NCI-H2227 (cell line): ENCODE measurements at regions not wholly inside any gene's neighbourhood (a gene's known extent, or its start where the extent isn't known, plus 50 kb on each side); places are given as distances from the start of the nearest gene placed in this dataset.
"Not testable (repeated sequence)": the region's sequence is repeated elsewhere in the genome, so short reads cannot be mapped to it uniquely, and the experiment has no call there.

Experiments used
- DNase-seq: peaks from one replicate; lab custom pipeline; 2025; ENCODE audit not compliant: unreplicated experiment; lab: John Stamatoyannopoulos, UW

DNA sequence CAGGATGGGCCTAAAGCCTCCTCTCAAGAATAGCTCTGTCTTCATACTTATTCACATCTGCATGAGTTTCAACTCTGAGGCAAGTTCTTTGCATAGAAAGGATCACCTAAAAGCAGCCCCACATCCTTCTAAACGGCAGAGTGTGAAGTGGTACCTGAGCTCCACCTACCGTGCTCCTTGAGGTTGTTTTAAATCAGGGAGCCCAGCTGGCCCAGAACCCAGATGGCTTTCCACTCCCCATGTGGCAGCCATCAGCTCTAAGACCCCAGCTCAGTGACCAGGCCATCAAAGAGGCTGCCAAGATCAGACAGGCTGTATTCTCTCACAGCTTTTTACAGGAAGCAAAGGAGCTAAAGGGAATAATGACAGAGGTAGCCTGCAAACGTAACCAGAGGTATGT is 299.3 kb downstream of the RASEF start:
- peak; percentile 18 for DNase-seq

GRCh38 chr9:82764061-82764668 is 298.8 kb downstream of the RASEF start:
- no peak for DNase-seq

DNA sequence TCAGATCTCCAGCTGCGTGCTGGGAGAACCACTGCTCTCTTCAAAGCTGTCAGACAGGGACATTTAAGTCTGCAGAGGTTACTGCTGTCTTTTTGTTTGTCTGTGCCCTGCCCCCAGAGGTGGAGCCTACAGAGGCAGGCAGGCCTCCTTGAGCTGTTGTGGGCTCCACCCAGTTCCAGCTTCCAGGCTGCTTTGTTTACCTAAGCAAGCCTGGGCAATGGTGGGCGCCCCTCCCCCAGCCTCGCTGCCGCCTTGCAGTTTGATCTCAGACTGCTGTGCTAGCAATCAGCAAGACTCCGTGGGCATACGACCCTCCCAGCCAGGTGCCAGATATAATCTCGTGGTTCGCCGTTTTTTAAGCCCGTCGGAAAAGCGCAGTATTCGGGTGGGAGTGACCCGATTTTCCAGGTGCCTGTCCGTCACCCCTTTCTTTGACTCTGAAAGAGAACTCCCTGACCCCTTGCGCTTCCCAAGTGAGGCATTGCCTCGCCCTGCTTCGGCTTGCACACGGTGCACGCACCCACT is 288.2 kb downstream of the RASEF start:
- DNase-seq = not testable (repeated sequence)

DNA sequence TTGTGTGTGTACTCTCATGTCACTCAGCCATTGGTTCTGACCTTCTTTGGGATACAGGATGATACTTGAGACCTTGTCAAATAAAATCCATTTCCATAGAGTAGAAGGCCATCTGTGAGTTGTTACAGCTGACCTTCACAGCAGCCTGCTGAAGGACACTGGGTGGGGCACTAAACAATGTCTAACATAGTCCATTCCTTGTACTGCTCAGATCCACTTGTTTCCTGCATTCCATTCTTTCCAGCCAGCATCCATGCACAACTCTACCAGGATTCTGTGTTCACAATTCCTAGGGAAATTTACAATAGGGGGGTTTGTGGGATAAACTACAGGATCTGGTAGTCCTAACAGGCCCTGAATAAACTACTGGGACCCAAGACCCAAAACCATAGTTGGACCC is 286.4 kb downstream of the RASEF start:
- no peak for DNase-seq

DNA sequence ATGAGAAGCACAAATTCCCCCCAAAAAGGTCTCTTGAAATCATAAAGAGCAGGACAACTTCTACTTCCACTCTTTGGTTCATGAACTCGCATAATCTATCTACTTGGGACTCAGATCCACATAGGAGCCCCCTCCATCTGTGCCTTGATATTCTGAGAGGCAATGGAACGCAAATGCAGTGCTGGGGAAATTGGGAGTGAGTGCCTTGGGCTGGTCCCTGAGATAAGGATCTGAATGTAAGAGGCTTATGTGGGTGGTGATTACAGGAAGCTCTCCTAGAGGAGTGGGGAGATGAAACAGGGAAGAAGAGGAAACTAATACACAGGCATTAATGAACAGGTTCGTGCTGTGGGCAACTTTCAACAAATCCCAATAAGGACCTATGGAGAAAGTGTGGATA is 285.6 kb downstream of the RASEF start:
- no peak for DNase-seq

DNA sequence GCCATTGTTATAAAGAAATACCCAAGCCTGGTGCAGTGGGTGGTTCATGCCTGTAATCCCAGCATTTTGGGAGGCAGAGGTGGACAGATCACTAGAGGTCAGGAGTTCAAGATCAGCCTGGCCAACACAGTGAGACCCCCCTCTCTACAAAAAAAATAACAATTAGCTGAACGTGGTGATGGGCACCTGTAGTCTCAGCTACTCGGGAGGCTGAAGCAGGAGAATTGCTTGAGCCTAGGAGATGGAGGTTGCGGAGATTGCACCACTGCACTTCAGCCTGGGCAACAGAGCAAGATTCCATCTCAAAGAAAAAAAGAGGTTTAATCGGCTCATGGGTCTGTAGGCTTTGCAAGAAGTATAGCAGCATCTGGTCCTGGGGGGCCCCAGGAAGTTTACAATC is 284.0 kb downstream of the RASEF start:
- not testable (repeated sequence) for DNase-seq

DNA sequence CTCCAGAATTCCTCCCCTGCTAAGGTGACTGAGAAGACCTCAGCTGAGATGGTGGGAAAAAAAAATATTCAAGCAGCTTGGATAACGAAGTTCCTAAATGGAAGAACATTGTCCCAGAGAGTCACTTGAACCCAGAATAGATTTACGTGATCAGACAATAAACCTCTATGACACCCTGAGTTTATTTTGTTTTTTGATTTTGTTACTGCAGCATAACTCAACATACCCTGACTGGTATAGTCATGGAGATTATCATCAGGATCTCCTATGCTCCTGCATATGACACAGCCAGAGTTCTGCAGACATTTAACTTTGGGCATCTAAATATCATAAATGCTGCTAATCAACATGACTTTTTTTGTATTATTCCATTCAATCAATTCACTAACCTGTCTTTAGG is 282.9 kb downstream of the RASEF start:
- DNase-seq = no peak

- DNase-seq = peak; percentile 74
Observed at GRCh38 chr9:82781921-82782392, 281.0 kb downstream of the RASEF start.

DNA sequence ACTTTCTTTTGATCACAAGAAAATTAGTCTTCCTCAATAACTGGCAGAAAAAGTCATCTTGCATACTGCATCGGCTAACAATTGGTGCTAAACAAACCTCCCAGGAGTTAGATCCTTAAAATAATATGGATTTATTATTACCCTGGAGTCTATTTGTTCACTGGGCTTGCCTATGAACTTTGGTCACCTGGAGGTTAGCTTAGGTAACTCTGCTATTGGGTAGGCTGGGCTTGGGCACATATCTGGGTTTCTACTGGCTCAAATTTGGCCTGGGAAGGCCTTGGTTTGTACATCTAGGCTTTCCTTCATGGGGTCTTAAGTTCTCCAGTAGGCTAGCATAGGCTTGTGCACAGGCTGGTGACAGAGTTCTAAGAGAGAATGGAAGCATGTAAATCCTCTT is 279.9 kb downstream of the RASEF start:
- no peak for DNase-seq

- no peak for DNase-seq
Observed at GRCh38 chr9:82784589-82784988, 278.4 kb downstream of the RASEF start.

DNA sequence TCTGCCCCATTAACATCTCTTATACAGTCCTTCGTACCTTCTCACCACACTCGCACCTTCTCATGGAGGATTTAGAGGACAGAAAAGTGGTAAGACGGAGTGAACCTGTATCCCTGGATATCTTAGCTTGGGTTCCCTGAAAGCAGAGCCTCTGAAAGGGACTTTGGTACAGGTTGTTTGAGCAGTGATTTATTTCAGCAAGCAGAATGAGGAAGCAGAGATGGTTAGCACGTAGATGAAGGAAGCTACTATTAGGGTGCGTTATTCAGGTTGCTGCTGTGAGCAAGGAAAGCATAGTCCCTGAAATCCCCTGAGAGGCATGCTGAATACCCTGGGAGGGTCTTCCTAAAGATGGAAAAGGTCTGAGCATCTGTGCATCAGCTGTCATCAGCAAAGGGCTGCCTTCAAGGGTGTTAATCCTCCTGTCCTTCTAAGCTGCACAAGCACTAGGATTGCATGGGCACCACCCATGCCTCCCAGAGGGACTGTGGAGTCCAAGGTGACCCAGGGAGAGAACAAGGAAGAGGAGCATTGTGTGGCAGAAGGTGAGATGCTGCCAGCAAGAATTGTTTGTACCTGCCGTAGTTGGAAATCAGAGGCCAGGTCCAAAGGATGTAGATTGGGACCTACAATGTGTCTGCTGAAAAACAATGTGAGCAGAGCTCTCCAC is 273.7 kb downstream of the RASEF start:
- no peak for DNase-seq

DNA sequence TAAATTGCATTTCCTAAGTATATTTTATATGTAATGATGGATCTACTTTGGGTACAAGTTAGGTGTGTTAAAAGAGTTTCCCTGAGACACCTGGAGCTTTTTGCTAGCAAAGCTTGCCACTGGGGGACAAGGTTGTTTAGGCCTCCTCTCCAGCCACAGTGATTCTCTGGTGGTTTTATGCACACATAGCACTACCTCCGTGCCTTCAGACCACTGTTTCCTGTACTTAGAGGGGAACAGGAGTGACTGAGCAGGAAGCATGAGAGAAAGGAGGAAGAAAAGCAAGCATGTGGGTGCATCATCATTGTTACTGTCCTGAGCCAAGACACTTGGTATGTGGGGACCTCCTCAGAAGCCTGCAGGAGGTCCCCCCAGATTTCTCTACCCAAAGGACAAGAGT is 272.1 kb downstream of the RASEF start:
- no peak for DNase-seq

DNA sequence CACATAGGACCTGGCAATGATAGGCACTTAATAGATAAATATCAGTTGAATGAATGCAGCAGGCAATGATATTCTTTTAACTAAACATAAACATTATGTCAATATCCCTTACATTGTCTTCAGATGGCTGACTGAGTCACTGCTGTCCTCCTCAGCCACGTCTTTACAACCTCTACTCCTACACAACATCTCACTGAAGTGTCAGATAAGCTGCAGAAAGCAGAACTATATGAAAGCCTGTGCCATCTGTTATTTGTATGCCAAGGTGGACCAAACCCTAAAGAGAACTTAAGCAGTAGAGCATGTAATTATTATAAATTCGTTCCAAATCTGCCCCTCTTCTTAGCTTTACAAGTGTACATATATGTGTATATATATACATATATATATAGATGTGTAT is 271.2 kb downstream of the RASEF start:
- DNase-seq = no peak

DNA sequence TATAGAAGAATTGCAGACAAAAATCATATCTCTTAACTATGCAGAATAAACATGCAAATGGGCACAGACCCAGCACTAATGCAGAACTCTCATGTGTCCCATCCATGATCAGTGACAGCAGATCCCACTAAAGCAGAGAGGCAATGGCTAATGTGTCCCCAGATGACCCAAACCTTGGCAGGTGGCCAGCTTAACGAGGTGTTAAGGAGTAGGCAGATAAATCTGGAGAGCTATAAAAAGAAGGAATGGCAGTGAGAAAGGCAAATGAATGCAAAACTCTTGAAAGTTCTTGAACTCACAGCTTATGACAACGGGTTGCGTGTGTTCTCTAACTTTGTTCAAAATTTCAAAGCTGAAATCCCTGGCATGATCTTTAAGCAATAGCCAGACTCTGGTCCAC is 265.4 kb downstream of the RASEF start:
- peak; percentile 39 for DNase-seq

- DNase-seq = no peak
Observed at GRCh38 chr9:82799286-82799685, 263.7 kb downstream of the RASEF start.

DNA sequence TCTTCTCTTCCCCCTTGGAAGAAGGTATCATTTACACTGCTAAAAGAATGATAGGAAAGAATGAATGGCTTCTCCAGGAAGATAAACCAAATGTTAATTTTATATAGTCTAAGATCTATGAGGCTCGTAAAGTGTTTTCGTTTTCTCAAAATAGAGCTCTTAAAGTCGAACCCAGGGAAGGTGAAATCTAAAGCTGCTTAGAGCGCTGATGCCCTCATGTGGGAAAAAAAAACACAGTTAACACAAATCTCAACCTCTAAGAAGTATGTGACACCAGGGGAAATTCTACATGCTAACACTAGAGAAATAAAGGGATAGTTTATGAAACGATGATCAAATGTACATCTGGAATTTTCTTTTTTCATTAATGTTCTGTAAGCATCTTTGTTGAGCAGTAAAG is 257.9 kb downstream of the RASEF start:
- no peak for DNase-seq

DNA sequence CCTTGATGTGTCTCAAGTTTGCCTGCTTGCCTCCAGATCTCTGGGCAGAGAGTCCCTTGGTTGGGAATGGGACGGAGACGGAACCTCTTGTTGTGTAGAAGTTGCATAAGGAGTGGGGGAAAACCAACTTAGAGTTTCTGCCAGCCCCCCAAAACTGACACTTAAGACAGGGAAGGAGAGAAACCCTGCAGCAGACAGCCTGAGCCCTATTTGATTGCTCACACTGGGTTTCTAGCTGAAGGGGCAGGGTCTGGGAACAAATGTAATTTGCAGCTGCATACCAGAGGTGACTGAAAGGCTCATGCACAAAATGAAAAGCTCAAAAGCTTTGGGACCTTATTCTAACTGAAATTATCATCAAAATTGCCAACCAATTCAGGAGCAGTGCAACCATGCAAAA is 254.5 kb downstream of the RASEF start:
- no peak for DNase-seq

DNA sequence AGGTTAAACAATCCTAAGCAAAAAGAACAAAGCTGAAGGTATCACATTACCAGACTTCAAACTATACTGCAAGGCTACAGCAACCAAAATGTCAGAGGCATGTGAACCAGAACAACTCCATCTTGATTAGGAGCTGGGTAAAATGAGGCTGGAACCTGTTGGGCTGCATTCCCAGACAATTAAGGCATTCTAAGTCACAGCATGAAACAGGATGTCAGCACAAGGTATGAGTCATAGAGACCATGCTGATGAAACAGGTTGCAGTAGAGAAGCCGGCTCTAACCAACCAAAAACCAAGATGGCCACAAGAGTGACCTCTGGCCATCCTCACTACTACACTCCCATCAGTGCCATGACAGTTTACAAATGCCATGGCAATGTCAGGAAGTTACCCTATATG is 252.0 kb downstream of the RASEF start:
- no peak for DNase-seq

DNA sequence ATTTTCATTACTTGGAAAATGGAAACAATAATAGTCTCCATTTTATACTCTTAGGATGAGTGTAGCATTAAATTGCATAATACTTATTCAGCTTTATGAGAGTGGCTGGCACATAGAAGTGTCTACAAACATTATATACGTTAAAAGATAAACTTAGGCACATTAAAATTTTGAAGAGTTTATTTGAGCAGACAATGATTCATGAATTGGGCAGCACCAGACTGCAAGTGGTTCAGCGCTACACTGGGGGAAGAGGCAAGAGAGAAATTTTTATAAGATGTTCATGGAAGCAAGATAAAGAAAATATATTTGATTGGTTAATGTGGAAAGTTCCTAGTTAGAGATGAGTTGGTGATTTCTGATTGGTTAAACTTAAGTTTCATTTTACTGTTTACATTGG is 243.7 kb downstream of the RASEF start:
- DNase-seq = no peak

DNA sequence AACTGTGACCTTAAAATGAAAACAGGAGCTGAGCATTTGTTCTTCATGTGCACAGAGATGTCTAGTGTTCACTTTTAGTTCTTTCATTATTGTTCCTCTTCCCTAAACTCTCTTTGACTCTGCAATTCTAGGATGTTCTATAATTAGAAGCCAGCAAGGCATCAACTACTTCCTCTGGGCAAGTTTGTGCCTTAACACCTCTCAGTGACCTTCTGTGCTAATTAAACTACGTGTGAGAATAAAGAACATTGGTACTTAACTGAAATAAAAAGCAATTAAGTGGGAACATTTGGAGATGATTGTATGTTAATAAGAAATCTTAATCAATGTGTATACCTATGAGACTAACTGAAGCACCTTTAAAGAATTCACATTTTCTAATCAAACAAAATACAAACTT is 242.8 kb downstream of the RASEF start:
- no peak for DNase-seq

- DNase-seq = no peak
Observed at GRCh38 chr9:82829818-82830217, 233.1 kb downstream of the RASEF start.

DNA sequence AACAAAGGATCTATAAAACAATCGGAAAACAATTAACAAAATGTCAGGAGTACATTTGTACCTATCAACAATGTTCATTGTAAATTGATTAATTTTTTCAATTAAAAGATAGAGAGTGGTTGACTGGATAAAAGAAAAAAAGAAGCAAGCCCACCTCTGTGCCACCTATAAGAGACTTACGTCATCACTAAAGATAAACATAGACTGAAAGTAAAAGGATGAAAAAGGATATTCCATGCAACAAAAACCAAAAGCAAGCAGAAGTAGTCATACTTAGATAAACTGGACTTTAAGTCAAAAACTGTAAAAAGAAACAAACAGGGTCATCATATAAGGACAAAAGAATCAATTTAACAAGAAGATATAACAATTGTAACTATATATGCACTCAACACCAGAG is 197.4 kb downstream of the RASEF start:
- no peak for DNase-seq
